ENCODE measurements at regions not wholly inside any gene's neighbourhood (a gene's known extent, or its start where the extent isn't known, plus 50 kb on each side); places are given as distances from the start of the nearest gene placed in this dataset.

GRCh38 chr12:131449027-131449426 is 261.9 kb upstream of the SFSWAP start:
- Histone ChIP-seq H3K4me3 (no peak overlapping the region), H3K36me3 (replicated peaks in 1 of 2; ENCODE audit: insufficient read depth in 1 of 2, low read depth in 2 of 2) (no peaks in the 10 kb centered on the region), H3K4me1 (no peaks in the 10 kb centered on the region), H3K27ac (no peak overlapping the region), H3K27me3 (no peaks in the 10 kb centered on the region), H3K9me3 (no peaks in the 10 kb centered on the region)
- intact Hi-C loops (cut with DNase I): no loop called here
- DNase-seq: no peak
- TF ChIP-seq POLR2A (IDR thresholded peaks at IDR 0.05) (no peak), CTCF (IDR thresholded peaks at IDR 0.05) (no peak)
- no peak for ATAC-seq
- 76 to 81% methylated on average over 6 of the region's 6 CpGs for WGBS, 2 donors

DNA sequence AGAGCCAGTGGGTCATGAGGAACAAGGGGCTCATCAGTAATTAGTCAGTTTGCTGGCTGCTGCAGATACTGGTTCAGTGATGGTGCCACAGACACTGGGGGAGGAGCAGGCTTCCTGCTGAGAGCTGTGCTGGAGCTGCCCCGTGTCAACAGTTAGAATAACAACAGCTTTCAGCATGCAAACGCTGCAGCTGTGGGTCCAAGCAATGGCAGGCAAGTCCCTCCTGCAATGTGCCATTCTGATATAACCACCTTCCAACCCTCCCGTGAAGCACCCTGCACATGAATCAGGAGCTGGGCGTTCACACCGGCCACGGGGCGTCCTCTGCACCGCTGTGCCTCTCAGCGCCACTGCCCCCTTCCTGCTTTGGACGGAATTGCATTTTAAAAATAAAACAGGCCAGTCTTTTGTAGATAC is 258.4 kb upstream of the SFSWAP start:
- DNase-seq (peak in 1 of 4 donors; percentile 18), ATAC-seq (no peak)
- no peaks in the 10 kb centered on the region for H3K4me1 ChIP-seq
- TF ChIP-seq POLR2A (IDR thresholded peaks at IDR 0.05): no peak
- TF ChIP-seq CTCF (IDR thresholded peaks at IDR 0.05): peak in 4 of 7 experiments; percentile 15 to 34 (median 29)
- H3K36me3 ChIP-seq (replicated peaks in 1 of 2; ENCODE audit: insufficient read depth in 1 of 2, low read depth in 2 of 2): no peaks in the 10 kb centered on the region
- intact Hi-C loops (cut with DNase I): no loop called here
- H3K27ac ChIP-seq: no peak overlapping the region
- no peaks in the 10 kb centered on the region for H3K27me3 ChIP-seq
- no peaks in the 10 kb centered on the region for H3K9me3 ChIP-seq
- 5 to 6% methylated on average over 10 of the region's 10 CpGs for WGBS, 2 donors
- H3K4me3 ChIP-seq: no peak overlapping the region

GRCh38 chr12:131454418-131455217 is 256.3 kb upstream of the SFSWAP start:
- H3K4me3 ChIP-seq: no peak overlapping the region
- intact Hi-C loops (cut with DNase I): no loop called here
- DNase-seq: peak in 3 of 4 donors; percentile 36 to 56 (median 42)
- 33 to 39% methylated on average over 11 to 12 of the region's 12 CpGs for WGBS, 2 donors
- peak; percentile 30 to 70 (median 46) for TF ChIP-seq CTCF (IDR thresholded peaks at IDR 0.05)
- no peak for TF ChIP-seq POLR2A (IDR thresholded peaks at IDR 0.05)
- H3K4me1 ChIP-seq: no peaks in the 10 kb centered on the region
- no peak for ATAC-seq
- H3K9me3 ChIP-seq: no peaks in the 10 kb centered on the region
- H3K27me3 ChIP-seq: no peaks in the 10 kb centered on the region
- H3K27ac ChIP-seq: no peak overlapping the region
- no peaks in the 10 kb centered on the region for H3K36me3 ChIP-seq (replicated peaks in 1 of 2; ENCODE audit: insufficient read depth in 1 of 2, low read depth in 2 of 2)

- DNase-seq: no peak
- 65 to 71% methylated on average over 10 of the region's 10 CpGs for WGBS, 2 donors
- Histone ChIP-seq H3K27me3 (no peaks in the 10 kb centered on the region), H3K9me3 (no peaks in the 10 kb centered on the region), H3K27ac (no peak overlapping the region), H3K36me3 (replicated peaks in 1 of 2; ENCODE audit: insufficient read depth in 1 of 2, low read depth in 2 of 2) (no peaks in the 10 kb centered on the region), H3K4me3 (no peak overlapping the region), H3K4me1 (no peaks in the 10 kb centered on the region)
- TF ChIP-seq POLR2A (IDR thresholded peaks at IDR 0.05): no peak
- TF ChIP-seq CTCF (IDR thresholded peaks at IDR 0.05): no peak
- ATAC-seq: no peak
- intact Hi-C loops (cut with DNase I): no loop called here
Observed at GRCh38 chr12:131455218-131455506, 255.7 kb upstream of the SFSWAP start.

DNA sequence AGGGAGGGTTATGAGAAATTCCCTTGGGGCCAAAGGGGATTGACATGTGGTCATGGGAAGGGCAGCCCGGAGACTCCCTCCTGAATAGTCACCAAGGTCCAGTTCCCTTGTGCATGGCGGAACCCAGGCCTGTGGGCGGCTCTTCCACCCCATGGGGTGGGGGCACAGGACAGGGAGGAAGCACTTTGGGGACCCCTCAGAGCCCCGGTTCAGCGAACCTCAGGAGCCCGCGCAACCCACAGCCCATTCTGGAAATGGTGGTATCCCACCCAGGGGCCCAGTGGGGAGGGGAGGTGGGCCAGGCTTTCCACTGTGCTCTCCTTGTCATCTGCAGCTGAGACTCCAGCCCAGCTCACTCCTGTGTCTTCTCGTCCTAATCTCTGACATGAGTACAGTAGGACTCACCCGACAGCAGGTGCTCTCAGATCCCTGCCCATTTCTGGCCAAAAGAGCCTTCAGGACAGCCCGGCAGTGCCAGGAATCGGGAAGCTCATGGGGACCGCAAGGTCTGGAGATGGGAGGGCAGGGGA is 255.2 kb upstream of the SFSWAP start:
- no peak overlapping the region for H3K4me3 ChIP-seq
- H3K27ac ChIP-seq: no peak overlapping the region
- intact Hi-C loops (cut with DNase I): no loop called here
- no peaks in the 10 kb centered on the region for H3K9me3 ChIP-seq
- 76 to 79% methylated on average over 5 to 12 of the region's 12 CpGs for WGBS, 2 donors
- TF ChIP-seq POLR2A (IDR thresholded peaks at IDR 0.05) (no peak), CTCF (IDR thresholded peaks at IDR 0.05) (no peak)
- ATAC-seq: no peak
- no peaks in the 10 kb centered on the region for H3K4me1 ChIP-seq
- no peaks in the 10 kb centered on the region for H3K36me3 ChIP-seq (replicated peaks in 1 of 2; ENCODE audit: insufficient read depth in 1 of 2, low read depth in 2 of 2)
- DNase-seq: no peak
- H3K27me3 ChIP-seq: no peaks in the 10 kb centered on the region
